ENCODE measurements at regions not wholly inside any gene's neighbourhood (a gene's known extent, or its start where the extent isn't known, plus 50 kb on each side); places are given as distances from the start of the nearest gene placed in this dataset.

GRCh38 chr14:71690478-71690877, 241.8 kb upstream of the RGS6 start:
- TF ChIP-seq CTCF (IDR thresholded peaks at IDR 0.05) (no peak), POLR2A (IDR thresholded peaks at IDR 0.05) (no peak)

Data from lower leg skin (tissue), 3 donors.